HepG2 (cell line): ENCODE measurements at regions not wholly inside any gene's neighbourhood (a gene's known extent, or its start where the extent isn't known, plus 50 kb on each side); places are given as distances from the start of the nearest gene placed in this dataset.

ENCODE experiments used
- ATAC-seq: fragments of 200-7000 bp; cut with Tn5 transposase; 3 replicates; pipeline ENCODE4 v1.9.1; 2020; ENCODE audit warnings: mild to moderate bottlenecking, moderate library complexity
- BruUV-seq: library from RNA; stranded (reverse); fragments of 400-500 nt; replicated peaks from 2 replicates; lab custom pipeline; 2021; lab: Mats Ljungman, UMichigan
- CTCF ChIA-PET: fragments of 300-600 bp; formaldehyde crosslinking; extraction: SDS; loops from one replicate; lab custom pipeline; 2021; ENCODE audit warnings: low total read pairs, inconsistent platforms, low intra/inter-chr PET ratio; lab: Yijun Ruan, JAX
- POLR2A ChIA-PET: fragments of 350-600 bp; sonication (Branson Sonifier 250); formaldehyde crosslinking; loops from one replicate; lab custom pipeline; 2020; ENCODE audit warnings: antibody characterized with exemption, inconsistent platforms; lab: Yijun Ruan, JAX
- DNase-seq: peaks from one replicate; pipeline ENCODE4 v3.0.0-alpha.2; 2015; ENCODE audit warnings: low spot score
- FAIRE-seq: peaks from 3 replicates; lab custom pipeline; 2011; peaks lifted over from hg19 to GRCh38; lab: Jason Lieb, UNC
- H2AFZ ChIP-seq: one replicate; pipeline ENCODE4 v1.6.1; 2011; ENCODE audit warnings: low read length, inconsistent platforms
- H3K27ac ChIP-seq: fragments of 300-600 bp; 3 replicates; pipeline ENCODE4 v1.8.0; 2011; ENCODE audit warnings: mixed run types, mild to moderate bottlenecking, mixed read lengths, low read length, inconsistent platforms; ENCODE audit not compliant: insufficient read depth; ENCODE audit errors: extremely low read length
- H3K27me3 ChIP-seq, 2 experiments: fragments of 200-600 bp in 1 of 2; 2 replicates in 1 of 2; 3 replicates in 1 of 2; pipeline versions ENCODE4 v1.6.0 to v1.8.0; 2011; ENCODE audit warnings: low read length in 2 of 2, mild to moderate bottlenecking in 2 of 2, moderate library complexity in 2 of 2, inconsistent platforms in 1 of 2; ENCODE audit not compliant: insufficient read depth in 2 of 2, control insufficient read depth in 1 of 2
- H3K36me3 ChIP-seq, 2 experiments: fragments of 200-600 bp in 1 of 2; replicated peaks in 1 of 2; 2 replicates in 1 of 2; 3 replicates in 1 of 2; pipeline versions ENCODE4 v1.5.1 to v1.8.0; 2011; ENCODE audit warnings: low read length in 2 of 2, inconsistent platforms in 1 of 2; ENCODE audit not compliant: insufficient read depth in 2 of 2, control insufficient read depth in 1 of 2
- H3K4me1 ChIP-seq: 2 replicates; pipeline ENCODE4 v1.5.1; 2012; ENCODE audit warnings: low read length, inconsistent platforms; ENCODE audit not compliant: insufficient read depth
- H3K4me2 ChIP-seq: 2 replicates; pipeline ENCODE4 v1.6.0; 2011; ENCODE audit warnings: low read depth, low read length, inconsistent platforms
- H3K4me3 ChIP-seq, 3 experiments: fragments of 200-600 bp in 1 of 3; sonication (generic), shearing (Covaris generic) in 1 of 3; replicated peaks in 1 of 3; 2 replicates each; pipeline ENCODE4 v1.5.1; 2011 to 2016; ENCODE audit warnings: low read length in 3 of 3, inconsistent platforms in 2 of 3, low read depth in 2 of 3, mild to moderate bottlenecking in 2 of 3, control low read depth in 1 of 3, mixed read lengths in 1 of 3; ENCODE audit not compliant: insufficient read depth in 1 of 3
- H3K79me2 ChIP-seq: one replicate; pipeline ENCODE4 v1.6.1; 2011; ENCODE audit warnings: low read length, inconsistent platforms; ENCODE audit not compliant: insufficient read depth
- H3K9ac ChIP-seq: 2 replicates; pipeline ENCODE4 v1.6.0; 2011; ENCODE audit warnings: mild to moderate bottlenecking, low read depth, low read length, inconsistent platforms; ENCODE audit not compliant: insufficient read depth
- H3K9me3 ChIP-seq: 2 replicates; pipeline ENCODE4 v1.5.1; 2012; ENCODE audit warnings: mild to moderate bottlenecking, low read length
- H4K20me1 ChIP-seq: 2 replicates; pipeline ENCODE4 v1.6.0; 2011; ENCODE audit warnings: inconsistent platforms, mild to moderate bottlenecking, low read length, moderate library complexity; ENCODE audit not compliant: insufficient read depth
- ARNT ChIP-seq: fragments of 450-650 bp; IDR thresholded peaks from 2 replicates; pipeline ENCODE4 v1.6.1; 2017
- E2F5 ChIP-seq: sonication (generic); formaldehyde crosslinking; conservative IDR thresholded peaks from 2 replicates; pipeline ENCODE4 v1.4.0; 2020; ENCODE audit warnings: missing genetic modification reagents
- ETV6 ChIP-seq: sonication (generic); formaldehyde crosslinking; conservative IDR thresholded peaks from 2 replicates; pipeline ENCODE4 v1.4.0; 2020; ENCODE audit warnings: missing genetic modification reagents
- JUN ChIP-seq: sonication (generic); formaldehyde crosslinking; IDR thresholded peaks from 2 replicates; pipeline ENCODE4 v1.4.0; 2020; ENCODE audit warnings: mild to moderate bottlenecking, missing genetic modification reagents
- KLF13 ChIP-seq: sonication (generic); formaldehyde crosslinking; IDR thresholded peaks from 2 replicates; pipeline ENCODE4 v1.4.0; 2020; ENCODE audit warnings: mild to moderate bottlenecking, missing genetic modification reagents
- KLF15 ChIP-seq: sonication (generic); formaldehyde crosslinking; IDR thresholded peaks from 2 replicates; pipeline ENCODE4 v1.8.1; 2023; ENCODE audit warnings: borderline replicate concordance, mild to moderate bottlenecking, inconsistent platforms, missing genetic modification reagents, mixed read lengths
- MEIS1 ChIP-seq: sonication (generic); formaldehyde crosslinking; IDR thresholded peaks from 2 replicates; pipeline ENCODE4 v1.9.0; 2021; ENCODE audit warnings: mild to moderate bottlenecking, missing genetic modification reagents, moderate library complexity, borderline replicate concordance
- POLR2AphosphoS2 ChIP-seq: IDR thresholded peaks from 2 replicates; pipeline ENCODE4 v1.6.1; 2011; ENCODE audit warnings: low read depth, low read length, improper control_type of control experiment
- RBAK ChIP-seq: sonication (generic); formaldehyde crosslinking; IDR thresholded peaks from 2 replicates; pipeline ENCODE4 v1.5.1; 2020; ENCODE audit warnings: mild to moderate bottlenecking, missing genetic modification reagents
- TBL1XR1 ChIP-seq: fragments of 150-350 bp; IDR thresholded peaks from 2 replicates; pipeline ENCODE4 v1.6.1; 2014; ENCODE audit warnings: borderline replicate concordance, low read length; ENCODE audit not compliant: partially characterized antibody
- UBTF ChIP-seq: sonication (generic); formaldehyde crosslinking; IDR thresholded peaks from 2 replicates; pipeline ENCODE4 v1.4.0; 2020; ENCODE audit warnings: mild to moderate bottlenecking, missing genetic modification reagents
- ZBTB7A ChIP-seq: sonication (generic); formaldehyde crosslinking; IDR thresholded peaks from 2 replicates; pipeline ENCODE4 v1.8.0; 2022; ENCODE audit warnings: mild to moderate bottlenecking, missing genetic modification reagents
- ZFP82 ChIP-seq: sonication (generic); formaldehyde crosslinking; IDR thresholded peaks from 2 replicates; pipeline ENCODE4 v1.5.1; 2020; ENCODE audit warnings: mild to moderate bottlenecking, missing genetic modification reagents, borderline replicate concordance
- ZMAT5 ChIP-seq: sonication (generic); formaldehyde crosslinking; IDR thresholded peaks from 2 replicates; pipeline ENCODE4 v1.5.0; 2020; ENCODE audit warnings: mild to moderate bottlenecking, low read depth, missing genetic modification reagents, borderline replicate concordance
- ZNF383 ChIP-seq: sonication (generic); formaldehyde crosslinking; IDR thresholded peaks from 2 replicates; pipeline ENCODE4 v1.4.0; 2020; ENCODE audit warnings: missing genetic modification reagents, mild to moderate bottlenecking, borderline replicate concordance
- ZNF569 ChIP-seq: sonication (generic); formaldehyde crosslinking; IDR thresholded peaks from 2 replicates; pipeline ENCODE4 v1.5.0; 2020; ENCODE audit warnings: mild to moderate bottlenecking, missing genetic modification reagents, moderate library complexity, borderline replicate concordance
- ZNF572 ChIP-seq: sonication (generic); formaldehyde crosslinking; IDR thresholded peaks from 2 replicates; pipeline ENCODE4 v1.5.1; 2020; ENCODE audit warnings: mild to moderate bottlenecking, missing genetic modification reagents
- ZNF614 ChIP-seq: IDR thresholded peaks from 2 replicates; pipeline ENCODE4 v1.6.1; 2018; ENCODE audit warnings: missing biosample characterization, missing genetic modification reagents, inconsistent platforms, borderline replicate concordance
- ZNF773 ChIP-seq: sonication (generic); formaldehyde crosslinking; IDR thresholded peaks from 2 replicates; pipeline ENCODE4 v1.4.0; 2020; ENCODE audit warnings: missing genetic modification reagents, borderline replicate concordance
- WGBS: methylation state at CpG from one replicate; pipeline ENCODE4 v1.1.6; 2017; ENCODE audit warnings: low lambda C conversion rate; 5-methylcytosine and 5-hydroxymethylcytosine counted together
- in situ Hi-C: cut with HindIII; loops from 2 replicates; pipeline ENCODE4 v1.10.0; 2017; ENCODE audit warnings: low pct_unique_long_range_greater_than_20kb; ENCODE audit not compliant: extremely low pct_ligation_motif_present
- intact Hi-C: fragments of 100-400 bp; cut with micrococcal nuclease; formaldehyde crosslinking; loops from one replicate; pipeline ENCODE4 v1.10.0; 2022; ENCODE audit not compliant: unreplicated experiment

- Histone ChIP-seq H3K4me2 (no peak overlapping the region), H3K9me3 (peaks cover 7% of the 10 kb centered on the region; the same call in 1 of the 2 replicates), H3K9ac (no peak overlapping the region), H3K27me3 (no peaks in the 10 kb centered on the region), H2AFZ (no peak overlapping the region), H3K4me1 (no peaks in the 10 kb centered on the region), H3K27ac (no peak overlapping the region), H4K20me1 (no peaks in the 10 kb centered on the region), H3K79me2 (no peaks in the 10 kb centered on the region), H3K4me3 (no peak overlapping the region), H3K36me3 (no peaks in the 10 kb centered on the region)
- ChIA-PET POLR2A (no interaction called here), CTCF (no interaction called here)
- FAIRE-seq (no peak), DNase-seq (no peak), ATAC-seq (no peak)
- TF ChIP-seq MEIS1 (CRISPR knock-in tag) (no peak), ZNF572 (CRISPR knock-in tag) (no peak), ZNF569 (no peak), ZNF614 (CRISPR knock-in tag) (no peak), TBL1XR1 (no peak), KLF13 (no peak), POLR2AphosphoS2 (no peak), ZFP82 (no peak), ZNF773 (CRISPR knock-in tag) (no peak), RBAK (no peak)
- WGBS: 0% methylated on average over 1 of the region's 1 CpG
- in situ Hi-C loops (no loop called here), intact Hi-C loops (no loop called here)
- no TSS peak for BruUV-seq
Measured at GRCh38 chr3:8303466-8303865, 198.2 kb upstream of the LMCD1 start.

GRCh38 chr3:8305371-8305770 lies 196.3 kb upstream of the LMCD1 start:
- Histone ChIP-seq H3K79me2 (no peaks in the 10 kb centered on the region), H3K4me3 (no peak overlapping the region), H3K4me2 (no peak overlapping the region), H3K36me3 (no peaks in the 10 kb centered on the region), H3K9me3 (peaks cover 11% of the 10 kb centered on the region), H2AFZ (no peak overlapping the region), H3K9ac (no peak overlapping the region), H3K27ac (no peak overlapping the region), H3K27me3 (no peaks in the 10 kb centered on the region), H4K20me1 (no peaks in the 10 kb centered on the region), H3K4me1 (no peaks in the 10 kb centered on the region)
- BruUV-seq: no TSS peak
- ChIA-PET CTCF (no interaction called here), POLR2A (no interaction called here)
- in situ Hi-C loops (no loop called here), intact Hi-C loops (no loop called here)
- no peak for ATAC-seq
- 0% methylated on average over 1 of the region's 1 CpG for WGBS
- DNase-seq: no peak
- FAIRE-seq: no peak
- TF ChIP-seq ZNF383 (no peak), E2F5 (no peak), ZBTB7A (no peak), ZMAT5 (no peak), JUN (CRISPR knock-in tag) (no peak), ETV6 (CRISPR knock-in tag) (no peak), KLF15 (CRISPR knock-in tag) (no peak), UBTF (CRISPR knock-in tag) (no peak), ARNT (no peak)
